IPS DF 4.7 (cell line): ENCODE measurements at regions not wholly inside any gene's neighbourhood (a gene's known extent, or its start where the extent isn't known, plus 50 kb on each side); places are given as distances from the start of the nearest gene placed in this dataset.

Experiments used
- DNase-seq: peaks from one replicate; pipeline ENCODE4 v3.0.0-alpha.2; 2013; ENCODE audit warnings: low spot score; ENCODE audit errors: extremely low read depth

DNA sequence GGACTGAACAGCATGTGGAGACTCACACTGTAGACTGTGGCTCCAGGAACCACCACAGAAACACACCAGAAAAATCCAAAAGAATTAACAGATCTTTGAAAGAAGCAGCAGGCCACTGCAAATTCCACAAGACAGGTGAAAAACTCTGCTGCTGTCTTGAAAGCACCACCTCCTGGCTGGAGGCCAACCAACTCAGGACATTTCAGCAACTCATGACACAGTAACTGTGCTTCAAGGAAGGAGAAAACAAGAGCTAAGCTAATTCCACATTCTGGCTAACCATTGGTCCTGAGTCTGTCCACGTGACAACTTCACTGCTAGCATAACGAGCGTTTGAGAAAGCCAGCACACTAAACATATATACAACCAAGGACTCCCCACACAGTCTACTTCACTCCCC lies 625.1 kb downstream of the PRELID2 start:
- no peak for DNase-seq

DNA sequence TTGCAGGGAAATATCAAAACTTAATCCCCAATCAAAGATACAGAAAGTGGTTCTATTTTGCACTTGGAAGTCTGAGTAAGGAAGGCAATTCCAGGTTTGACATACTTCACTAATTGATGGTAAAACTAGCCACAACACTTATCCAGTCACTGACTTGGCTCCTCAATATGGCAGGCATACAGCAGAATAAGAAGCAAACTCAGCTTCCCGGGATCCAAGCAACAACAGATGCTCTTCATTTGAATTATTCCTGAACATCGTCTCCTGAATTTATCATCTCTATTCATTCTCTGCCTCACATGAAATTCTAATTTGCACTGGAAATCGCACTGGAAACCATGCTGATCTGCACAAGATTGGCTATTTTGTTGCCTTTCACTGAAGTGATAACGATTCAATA lies 629.6 kb downstream of the PRELID2 start:
- DNase-seq, result no peak

DNA sequence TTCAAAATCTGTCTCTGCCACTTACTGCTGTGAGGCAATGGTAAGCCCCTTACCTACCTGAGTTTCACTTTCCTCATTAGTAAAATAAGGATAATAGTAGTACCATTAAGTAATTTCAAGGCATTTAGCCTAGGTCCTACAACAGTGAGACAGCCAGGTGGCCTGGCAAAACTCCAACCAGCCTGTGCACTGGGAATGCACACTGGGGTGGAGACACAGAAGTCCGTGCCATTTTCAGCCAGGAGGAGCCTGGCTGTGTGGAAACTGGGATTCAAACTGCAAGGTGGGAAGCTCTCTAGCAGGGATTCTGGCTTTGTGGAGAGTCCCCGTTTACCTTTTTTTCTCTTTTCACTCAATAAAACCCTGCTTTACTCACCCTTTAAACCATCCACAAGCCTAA lies 630.4 kb downstream of the PRELID2 start:
- no peak for DNase-seq

DNA sequence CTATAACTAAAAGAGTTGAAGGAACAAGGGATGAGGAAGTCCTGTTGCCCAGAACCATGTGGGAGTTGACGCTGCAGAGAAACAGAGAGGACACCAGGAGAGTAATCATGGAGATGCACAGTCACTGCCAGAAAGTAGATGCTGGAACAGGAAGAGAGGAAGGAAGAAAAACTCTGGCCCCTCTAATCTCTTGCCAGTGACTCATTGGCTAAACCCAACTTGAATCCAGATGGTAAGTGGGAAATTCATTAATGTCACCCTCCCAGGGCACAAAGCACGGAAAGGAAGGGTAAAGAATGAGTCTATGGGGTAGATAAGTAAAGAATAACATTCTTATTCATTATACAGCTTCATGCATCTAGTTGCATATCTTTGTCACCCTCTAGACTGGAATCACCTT lies 631.9 kb downstream of the PRELID2 start:
- no peak for DNase-seq

DNA sequence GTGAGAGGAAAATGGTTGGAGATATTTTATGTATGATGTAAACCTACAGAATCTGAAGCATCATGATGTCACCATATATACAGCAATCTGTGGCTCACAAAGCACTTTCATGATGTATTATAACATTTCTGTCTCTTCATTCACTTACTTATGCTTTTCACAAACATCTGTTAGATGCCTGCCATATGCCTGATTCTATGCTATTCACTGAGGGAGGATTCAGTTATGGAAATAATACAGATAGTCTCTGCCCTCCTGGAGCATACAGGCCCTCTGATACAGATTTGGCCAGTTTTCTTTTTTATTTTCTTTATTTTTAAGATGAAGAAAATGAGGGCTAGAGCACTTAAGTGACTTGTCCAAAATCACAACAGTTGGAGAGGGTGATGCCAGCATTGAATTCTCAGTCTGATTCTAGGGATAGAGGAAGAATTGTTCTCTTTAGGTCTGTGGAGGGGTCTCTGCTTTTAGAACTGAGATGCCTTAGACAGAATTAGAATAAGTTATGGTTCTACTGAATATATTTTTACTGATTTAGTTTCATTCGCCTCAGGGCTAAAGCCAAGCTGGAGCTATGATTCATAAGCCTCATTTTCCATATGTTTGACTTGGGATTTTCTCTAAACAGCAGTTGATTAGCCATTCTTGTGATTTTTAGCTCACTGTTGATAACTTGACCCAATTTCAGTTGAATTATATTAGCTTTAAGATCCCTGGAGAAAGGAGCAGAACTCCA lies 636.4 kb downstream of the PRELID2 start:
- no peak for DNase-seq

DNA sequence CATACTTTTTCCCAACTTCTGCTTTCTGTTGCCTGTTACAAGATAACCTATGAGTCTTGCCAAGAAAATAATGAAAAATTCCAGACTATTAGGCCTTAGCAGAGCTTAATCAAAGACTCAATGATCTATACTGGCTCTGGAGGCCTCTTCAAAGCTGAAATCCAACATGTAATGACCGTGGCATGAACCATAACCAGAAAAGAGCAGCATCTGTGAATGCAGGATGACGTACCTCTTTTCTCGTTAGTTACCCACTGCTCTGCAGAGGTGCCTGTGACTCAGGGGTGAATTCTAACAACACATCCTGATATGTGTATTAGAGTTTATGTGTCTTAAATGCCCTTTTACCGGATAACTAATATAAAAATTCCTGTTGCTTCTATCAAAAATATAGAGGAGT lies 645.4 kb downstream of the PRELID2 start:
- DNase-seq, result no peak

DNA sequence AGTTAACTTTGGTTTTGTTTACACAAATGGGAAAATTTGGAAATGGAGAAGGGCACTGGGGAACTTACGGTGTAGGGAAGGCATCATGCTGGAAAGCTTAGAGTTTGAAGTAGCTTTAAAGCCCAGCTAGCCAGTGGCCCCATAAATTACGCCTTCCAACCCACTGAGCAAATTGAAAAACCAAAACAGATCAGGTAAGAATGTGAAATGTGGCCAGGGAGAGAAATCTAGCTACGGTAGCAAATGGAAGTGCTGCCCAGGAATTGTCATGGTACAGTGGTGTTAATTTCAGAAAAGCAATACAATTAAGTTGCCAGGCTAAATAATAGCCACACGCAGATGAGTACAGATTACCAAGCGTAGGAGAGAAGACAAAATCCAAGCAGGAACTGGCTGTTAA lies 654.8 kb downstream of the PRELID2 start:
- no peak for DNase-seq

DNA sequence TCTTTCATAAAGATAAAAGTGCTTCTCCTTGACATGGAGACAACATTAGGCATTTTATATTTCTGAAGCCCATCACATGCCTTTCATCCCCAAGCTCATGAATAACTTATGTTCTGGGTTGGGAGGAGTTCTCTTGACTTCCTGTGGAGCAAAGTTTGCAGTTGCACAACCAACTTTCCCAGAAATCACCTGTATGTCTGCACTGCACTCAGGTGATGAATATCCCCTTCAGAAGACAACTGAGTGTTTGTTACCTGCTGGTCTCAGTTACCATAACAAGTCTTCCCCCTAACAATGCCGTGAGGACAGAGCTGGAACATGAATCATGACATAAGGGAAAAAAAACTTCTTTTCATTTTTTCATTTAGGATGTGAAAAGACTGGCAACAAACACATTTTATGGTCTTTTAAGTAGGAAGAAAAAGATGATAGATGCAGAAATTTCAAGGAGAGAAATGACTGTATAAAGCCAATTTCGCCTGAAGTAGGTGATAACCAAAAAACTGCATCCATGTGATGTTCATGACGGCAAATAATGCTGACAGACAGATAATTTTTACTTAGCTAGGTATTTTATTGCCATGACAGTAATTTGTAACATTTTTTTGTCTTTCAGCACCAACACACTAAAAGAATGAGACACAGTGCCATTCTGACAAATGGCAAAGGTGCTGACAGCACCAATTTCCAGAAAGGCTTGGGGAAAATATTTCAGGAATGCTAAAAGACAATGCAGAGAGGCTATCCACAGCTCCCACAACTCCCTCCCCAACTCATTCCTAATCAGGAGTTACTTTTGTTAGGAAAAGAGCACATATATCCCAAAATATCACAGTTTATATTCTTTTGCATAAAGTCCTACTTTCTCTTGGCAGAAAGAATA lies 656.3 kb downstream of the PRELID2 start:
- peak; percentile 28 for DNase-seq

DNA sequence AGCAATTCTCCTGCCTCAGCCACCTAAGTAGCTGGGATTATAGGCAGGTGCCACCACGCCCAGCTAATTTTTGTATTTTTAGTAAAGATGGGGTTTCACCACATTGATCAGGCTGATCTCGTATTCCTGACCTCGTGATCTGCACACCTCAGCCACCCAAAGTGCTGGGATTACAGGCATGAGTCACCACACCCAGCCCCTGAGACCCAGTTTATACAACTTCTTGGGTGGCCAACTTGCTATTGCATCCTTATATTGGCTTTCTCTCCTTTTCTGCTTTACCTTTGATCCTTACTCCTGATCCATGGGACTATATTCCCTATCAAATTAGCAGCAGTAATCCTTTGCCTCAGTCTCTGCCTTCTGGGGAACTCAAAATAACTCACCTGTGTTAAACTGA lies 659.1 kb downstream of the PRELID2 start:
- no peak for DNase-seq

DNA sequence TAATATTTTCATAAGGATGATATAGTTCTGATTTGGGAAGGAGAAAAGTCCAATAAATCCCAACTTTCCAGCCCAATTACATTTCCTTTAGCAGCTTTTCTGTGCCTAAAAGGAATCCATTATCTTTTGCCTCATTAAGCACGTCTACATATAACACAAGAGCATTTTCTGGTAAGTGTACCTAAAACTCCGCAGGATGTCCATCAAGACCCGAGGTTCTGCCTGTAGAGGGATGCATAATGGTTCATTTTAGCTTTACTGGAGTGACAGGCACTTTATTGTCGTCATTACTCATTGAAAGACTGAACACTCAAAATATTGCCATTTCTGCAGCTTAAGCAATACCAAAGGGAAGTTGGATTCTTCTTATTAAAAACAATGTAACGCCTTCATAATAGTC lies 669.0 kb downstream of the PRELID2 start:
- DNase-seq, result no peak

DNA sequence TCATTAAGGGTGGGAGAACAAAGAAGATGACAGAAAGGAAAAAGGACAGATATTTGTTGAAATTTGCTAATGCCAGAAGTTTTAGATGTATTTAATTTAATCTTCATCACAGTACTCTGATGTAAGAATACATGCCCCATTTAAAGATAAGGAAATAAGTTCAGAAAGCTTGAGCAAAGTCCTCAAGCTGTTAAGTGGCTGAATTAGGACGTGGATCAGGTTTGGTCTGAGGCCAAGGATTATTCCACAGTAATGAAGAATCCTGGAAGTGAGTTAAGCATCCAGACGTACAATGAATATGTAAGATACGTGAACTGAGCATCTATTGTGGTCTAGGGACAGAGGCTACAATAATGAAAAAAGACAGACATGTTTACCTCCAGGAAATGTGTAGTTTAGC lies 671.3 kb downstream of the PRELID2 start:
- DNase-seq, result no peak

DNA sequence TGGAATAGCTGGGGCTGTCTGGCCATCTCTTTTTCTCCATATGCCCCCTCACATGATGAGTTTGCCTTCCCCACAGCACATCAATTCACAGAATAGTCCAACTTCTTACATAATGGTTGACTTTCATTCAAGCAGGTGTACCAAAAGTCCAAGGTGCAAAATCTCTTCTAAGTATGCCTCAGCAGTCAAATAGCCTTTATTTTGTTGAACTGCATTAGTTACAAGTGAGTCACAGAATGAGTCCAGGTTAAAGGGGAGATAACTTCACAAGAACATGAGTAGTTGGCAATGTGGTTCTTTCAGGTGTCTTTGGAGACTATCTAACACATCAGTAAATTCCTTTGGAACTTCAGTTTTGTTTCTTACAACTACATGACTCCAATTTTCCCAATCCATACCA lies 672.5 kb downstream of the PRELID2 start:
- no peak for DNase-seq

DNA sequence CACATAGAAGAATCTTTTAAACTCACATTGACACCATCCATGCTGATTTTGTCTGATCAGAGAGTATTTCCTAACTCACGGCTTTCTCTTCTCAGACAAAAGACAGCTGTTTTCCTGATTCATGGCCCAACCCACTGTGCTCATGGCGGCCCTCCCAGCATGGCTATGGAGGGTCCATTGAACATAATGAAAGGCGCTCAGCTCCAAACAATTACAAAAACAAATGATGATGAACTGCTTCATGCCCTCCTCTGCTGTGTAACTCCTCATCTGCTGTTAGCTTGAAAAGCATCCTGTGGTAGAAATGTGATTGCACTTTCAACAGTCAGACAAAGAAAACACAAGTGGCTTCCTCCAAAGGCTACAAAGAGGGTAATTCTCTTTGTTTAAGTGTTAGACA lies 673.8 kb downstream of the PRELID2 start:
- no peak for DNase-seq

DNA sequence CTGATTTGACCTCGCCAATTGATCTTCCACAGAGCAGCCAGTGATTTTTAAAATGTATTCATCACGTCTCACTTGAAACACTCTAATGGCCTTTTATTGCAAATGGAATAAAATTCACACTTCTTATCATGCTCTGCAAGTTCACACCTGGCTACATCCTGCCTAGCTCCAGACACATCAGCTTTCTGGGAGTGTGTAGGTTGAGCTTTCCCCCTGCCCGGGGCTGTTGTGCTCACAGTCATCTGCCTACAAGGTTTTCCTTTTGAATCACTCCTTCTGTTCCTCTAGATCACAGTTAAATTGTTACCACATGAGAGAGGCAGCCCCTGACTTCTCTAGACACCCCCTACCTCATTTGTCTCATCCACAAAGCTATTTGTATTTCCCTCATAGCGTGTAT lies 674.5 kb downstream of the PRELID2 start:
- no peak for DNase-seq

DNA sequence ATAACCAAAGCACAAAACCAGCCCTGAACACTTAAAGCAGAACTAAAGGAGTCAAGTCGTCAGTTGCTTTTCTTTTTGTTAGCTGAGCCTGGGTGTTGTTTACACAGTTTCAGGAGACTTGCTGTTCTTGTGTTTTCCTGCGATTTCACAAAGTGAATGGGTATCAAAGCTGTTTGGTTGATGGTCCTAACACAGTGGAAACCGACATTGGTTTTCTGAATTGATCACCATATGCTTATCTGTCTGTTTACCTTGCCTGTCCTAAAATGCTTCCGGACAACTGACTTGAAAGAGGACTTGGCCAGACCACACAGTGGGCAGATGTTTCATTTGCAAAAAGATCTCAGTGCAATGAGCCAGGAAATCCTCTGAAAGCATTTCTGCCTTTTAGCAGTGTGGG lies 676.4 kb downstream of the PRELID2 start:
- DNase-seq, result no peak

DNA sequence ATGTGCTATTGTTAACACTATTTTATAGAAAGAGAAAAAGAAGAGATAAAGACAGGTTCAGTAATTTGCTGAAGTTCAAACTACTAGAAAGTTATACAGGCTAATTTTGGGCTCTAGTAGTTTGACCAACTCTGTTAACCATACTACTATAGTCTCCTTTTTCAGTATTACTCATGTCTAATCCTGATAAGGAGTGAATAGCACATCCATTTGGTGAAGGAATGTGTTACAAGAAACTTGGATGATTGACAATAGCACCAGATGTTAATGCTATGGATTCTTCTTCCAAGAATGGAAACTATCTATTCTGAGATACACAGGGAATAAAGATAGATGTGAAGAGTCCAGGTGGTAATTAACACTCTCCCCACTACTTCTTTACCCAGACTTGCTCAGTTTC lies 677.3 kb downstream of the PRELID2 start:
- no peak for DNase-seq

DNA sequence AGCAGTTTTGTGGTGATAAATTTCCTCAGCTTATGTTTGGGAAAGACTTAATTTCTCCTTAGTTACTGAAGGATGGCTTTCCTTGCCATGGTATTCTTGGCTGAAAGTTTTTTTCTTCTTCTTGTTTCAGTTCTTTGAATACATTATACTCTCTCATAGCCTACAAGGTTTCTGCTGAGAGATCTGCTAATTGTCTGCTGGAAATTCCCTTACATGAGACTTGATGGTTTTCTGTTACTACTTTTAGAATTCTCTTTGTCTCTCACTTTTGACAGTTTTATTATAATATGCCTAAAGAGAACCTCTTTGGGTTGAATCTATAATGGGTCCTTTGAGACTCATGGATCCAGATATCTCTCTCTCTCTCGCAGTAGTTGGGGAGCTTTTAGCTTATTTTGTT lies 693.6 kb downstream of the PRELID2 start:
- no peak for DNase-seq

DNA sequence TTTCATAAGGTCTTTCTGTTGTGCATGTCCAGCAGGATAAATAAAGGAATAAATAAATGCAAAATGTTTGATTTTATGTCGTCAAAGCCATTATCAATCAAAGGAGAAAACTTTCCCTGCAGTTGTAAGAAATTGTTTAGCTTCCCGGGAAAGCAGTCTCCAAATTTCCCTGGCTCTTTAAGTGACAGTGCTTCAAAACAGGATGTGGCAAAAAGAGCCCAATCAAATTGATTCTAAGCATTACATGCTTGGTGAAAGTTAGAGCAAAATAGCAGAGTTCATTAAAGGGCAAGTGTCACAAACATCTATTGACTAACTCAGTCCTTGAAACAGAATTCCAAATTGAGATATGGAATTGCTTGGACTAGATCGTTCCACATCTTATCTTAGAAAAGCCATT lies 704.1 kb downstream of the PRELID2 start:
- DNase-seq, result no peak

DNA sequence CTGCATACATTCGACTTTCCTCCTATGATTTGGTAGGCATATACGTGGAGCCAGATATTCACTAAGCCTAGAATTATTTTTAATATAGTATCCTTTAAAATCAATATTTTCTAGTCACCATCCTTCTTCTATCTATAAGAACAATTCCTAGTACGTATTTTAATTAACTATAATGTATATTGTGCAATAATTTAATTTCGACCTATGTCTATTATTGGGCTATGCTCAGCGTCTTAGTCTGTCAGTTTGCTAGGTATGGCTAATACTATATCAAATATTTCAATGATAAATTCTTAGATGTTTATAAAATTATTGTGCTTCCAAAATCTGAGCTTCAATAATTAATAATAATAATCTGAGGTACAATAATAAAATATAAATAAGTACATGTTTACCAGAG lies 705.3 kb downstream of the PRELID2 start:
- DNase-seq, result no peak

DNA sequence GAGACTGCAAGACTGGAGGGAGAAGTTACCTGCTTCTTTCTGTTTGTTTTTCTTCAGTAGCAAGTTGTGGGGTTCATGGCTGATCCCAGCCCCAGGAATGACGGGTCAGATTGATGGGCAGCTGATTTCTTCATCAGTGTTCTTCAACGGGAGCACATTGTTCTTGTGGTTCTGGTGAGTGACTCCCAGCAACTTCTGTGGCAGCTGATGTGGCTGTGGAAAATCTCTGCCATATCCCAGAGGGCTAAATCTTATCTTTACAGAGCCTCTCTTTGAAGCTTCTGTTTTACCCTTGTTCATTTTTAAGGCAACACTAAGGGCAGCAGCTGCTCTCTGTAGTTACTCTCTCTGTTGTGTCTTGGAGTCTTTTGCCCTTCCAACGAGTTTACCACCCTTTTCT lies 710.3 kb downstream of the PRELID2 start:
- DNase-seq, result no peak

DNA sequence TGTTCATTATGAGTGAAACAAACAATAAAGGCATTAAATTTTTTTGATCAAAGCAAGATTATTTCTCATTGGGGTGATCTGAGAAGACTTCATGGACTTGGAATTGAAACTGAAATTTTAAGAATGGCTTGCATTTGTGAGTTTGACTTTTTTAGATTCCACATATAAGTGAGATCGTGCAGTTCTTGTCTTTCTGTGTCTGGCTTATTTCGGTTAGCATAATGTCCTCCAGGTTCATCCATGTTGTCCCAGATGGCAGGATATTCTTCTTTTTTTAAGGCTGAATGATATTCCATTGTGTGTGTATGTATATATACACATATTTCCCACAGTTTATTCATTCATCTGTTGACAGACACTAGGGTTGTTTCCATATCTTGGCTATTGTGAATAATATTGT lies 716.5 kb downstream of the PRELID2 start:
- no peak for DNase-seq

DNA sequence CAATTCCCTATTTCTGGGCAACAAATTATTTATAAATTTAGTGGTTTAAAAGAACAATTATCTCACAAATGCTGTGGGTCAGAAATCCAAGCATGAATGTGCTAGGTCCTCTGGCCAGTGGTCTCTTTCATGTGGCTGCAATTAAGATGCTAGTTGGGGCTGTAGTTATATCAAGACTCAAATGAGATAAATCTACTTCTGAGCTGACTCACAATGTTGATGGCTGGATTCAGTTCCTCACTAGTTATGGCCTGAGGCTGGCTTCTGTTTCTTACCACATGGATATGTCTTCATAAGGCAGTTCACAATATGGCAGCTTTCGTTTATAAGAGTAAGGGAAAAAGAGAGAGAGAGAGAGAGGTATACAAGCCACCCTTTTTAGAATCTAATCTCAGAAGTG lies 717.0 kb downstream of the PRELID2 start:
- DNase-seq, result no peak

DNA sequence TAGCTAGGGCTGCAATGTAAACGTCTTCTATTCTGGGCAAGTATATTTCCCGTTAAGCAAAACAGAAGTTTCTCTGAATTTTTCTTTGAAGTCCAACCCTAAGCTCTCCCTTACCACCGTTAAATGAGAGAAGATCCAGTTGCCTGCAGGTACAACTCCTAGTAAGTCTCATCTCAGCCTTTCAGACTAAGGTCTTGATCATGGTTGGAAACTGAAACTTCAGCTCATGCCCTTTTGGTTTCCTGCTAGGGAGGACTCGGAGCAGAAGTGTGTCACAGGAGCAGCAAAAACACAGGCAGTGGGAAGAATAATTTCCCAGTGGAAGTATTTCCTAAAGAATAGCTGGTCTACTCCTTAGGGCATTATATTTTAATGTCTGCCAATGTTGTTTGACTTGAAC lies 717.9 kb downstream of the PRELID2 start:
- no peak for DNase-seq
